ENCODE measurements at regions not wholly inside any gene's neighbourhood (a gene's known extent, or its start where the extent isn't known, plus 50 kb on each side); places are given as distances from the start of the nearest gene placed in this dataset.

DNA sequence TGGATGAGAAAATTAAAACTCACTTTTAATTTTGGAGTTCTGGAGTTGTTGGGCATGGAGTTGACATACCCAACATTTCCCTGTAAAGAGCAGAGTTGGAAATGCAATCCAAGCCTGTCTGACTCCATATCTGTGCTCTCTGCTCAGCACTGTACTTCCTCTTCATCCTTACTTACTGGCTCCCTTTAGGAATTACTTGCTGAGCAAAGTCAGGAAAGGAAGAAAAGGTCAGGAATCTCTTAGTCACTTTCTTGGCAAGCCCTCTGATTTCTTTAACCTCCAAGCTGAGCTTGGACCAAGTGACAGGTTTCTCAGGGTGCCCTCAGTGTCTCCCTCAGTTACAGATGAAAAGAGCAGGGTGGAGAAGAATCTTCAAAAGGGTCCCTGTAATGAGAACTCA, 501.5 kb downstream of the ZIC3 start:
- TF ChIP-seq EZH2 (IDR thresholded peaks at IDR 0.05; ENCODE audit: borderline replicate concordance, low read length): no peak
- TF ChIP-seq, protein P1, sequence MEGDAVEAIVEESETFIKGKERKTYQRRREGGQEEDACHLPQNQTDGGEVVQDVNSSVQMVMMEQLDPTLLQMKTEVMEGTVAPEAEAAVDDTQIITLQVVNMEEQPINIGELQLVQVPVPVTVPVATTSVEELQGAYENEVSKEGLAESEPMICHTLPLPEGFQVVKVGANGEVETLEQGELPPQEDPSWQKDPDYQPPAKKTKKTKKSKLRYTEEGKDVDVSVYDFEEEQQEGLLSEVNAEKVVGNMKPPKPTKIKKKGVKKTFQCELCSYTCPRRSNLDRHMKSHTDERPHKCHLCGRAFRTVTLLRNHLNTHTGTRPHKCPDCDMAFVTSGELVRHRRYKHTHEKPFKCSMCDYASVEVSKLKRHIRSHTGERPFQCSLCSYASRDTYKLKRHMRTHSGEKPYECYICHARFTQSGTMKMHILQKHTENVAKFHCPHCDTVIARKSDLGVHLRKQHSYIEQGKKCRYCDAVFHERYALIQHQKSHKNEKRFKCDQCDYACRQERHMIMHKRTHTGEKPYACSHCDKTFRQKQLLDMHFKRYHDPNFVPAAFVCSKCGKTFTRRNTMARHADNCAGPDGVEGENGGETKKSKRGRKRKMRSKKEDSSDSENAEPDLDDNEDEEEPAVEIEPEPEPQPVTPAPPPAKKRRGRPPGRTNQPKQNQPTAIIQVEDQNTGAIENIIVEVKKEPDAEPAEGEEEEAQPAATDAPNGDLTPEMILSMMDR (IDR thresholded peaks at IDR 0.05; ENCODE audit: low read length): no peak
